Natural killer cell (primary cell): ENCODE measurements at regions not wholly inside any gene's neighbourhood (a gene's known extent, or its start where the extent isn't known, plus 50 kb on each side); places are given as distances from the start of the nearest gene placed in this dataset.

Experiments
- ATAC-seq, 3 donors: fragments of 150-1000 bp in 2 of 3; fragments of 200-7000 bp in 1 of 3; cut with Tn5 transposase; 1 replicate in 1 of 3; 2 replicates in 2 of 3; pipeline ENCODE4 v1.10.0; 2021; ENCODE audit warnings: mild to moderate bottlenecking in 2 of 3, moderate library complexity in 2 of 3
- DNase-seq, 2 donors: peaks; one replicate each; pipeline versions ENCODE4 v3.0.0 to v3.0.0-alpha.2; 2013 to 2021; ENCODE audit warnings: mixed read lengths in 1 of 2
- H3K27ac ChIP-seq: one replicate; pipeline ENCODE4 v1.5.1; 2013; ENCODE audit warnings: mild to moderate bottlenecking, low read length
- H3K27me3 ChIP-seq: one replicate; pipeline ENCODE4 v1.6.1; 2013; ENCODE audit warnings: low read length; ENCODE audit not compliant: control insufficient read depth, insufficient read depth
- H3K36me3 ChIP-seq: one replicate; pipeline ENCODE4 v1.6.1; 2013; ENCODE audit warnings: low read length; ENCODE audit not compliant: control insufficient read depth, insufficient read depth
- H3K4me1 ChIP-seq: one replicate; pipeline ENCODE4 v1.6.1; 2013; ENCODE audit warnings: low read length; ENCODE audit not compliant: control insufficient read depth, insufficient read depth
- H3K4me3 ChIP-seq: one replicate; pipeline ENCODE4 v1.5.1; 2013; ENCODE audit warnings: low read length
- H3K9me3 ChIP-seq: one replicate; pipeline ENCODE4 v1.6.1; 2013; ENCODE audit warnings: low read length; ENCODE audit not compliant: control insufficient read depth, insufficient read depth
- H3K27ac Mint-ChIP-seq, 2 donors: one replicate each; pipeline ENCODE4 v1.8.0; 2022; ENCODE audit warnings: mild to moderate bottlenecking in 2 of 2, mixed read lengths in 2 of 2, moderate library complexity in 1 of 2
- H3K27me3 Mint-ChIP-seq, 2 donors: one replicate each; pipeline ENCODE4 v1.8.0; 2022; ENCODE audit warnings: low read depth in 2 of 2, mixed read lengths in 2 of 2
- H3K36me3 Mint-ChIP-seq: one replicate; pipeline ENCODE4 v1.8.0; 2022; ENCODE audit warnings: mixed read lengths
- H3K4me1 Mint-ChIP-seq, 2 donors: one replicate each; pipeline ENCODE4 v1.8.0; 2022; ENCODE audit warnings: mixed read lengths in 2 of 2
- H3K4me3 Mint-ChIP-seq: one replicate; pipeline ENCODE4 v1.8.0; 2022; ENCODE audit warnings: mild to moderate bottlenecking, moderate library complexity, mixed read lengths
- H3K9me3 Mint-ChIP-seq, 2 donors: one replicate each; pipeline ENCODE4 v1.8.0; 2022; ENCODE audit warnings: mixed read lengths in 2 of 2
- CTCF ChIP-seq: fragments of 200-600 bp; IDR thresholded peaks from one replicate; pipeline ENCODE4 v1.8.0; 2022; ENCODE audit warnings: antibody characterized with exemption
- WGBS: methylation state at CpG from one replicate; pipeline ENCODE4 v1.1.7; 2013; ENCODE audit warnings: missing lambda C conversion rate; ENCODE audit not compliant: insufficient coverage; 5-methylcytosine and 5-hydroxymethylcytosine counted together
- intact Hi-C: fragments of 100-400 bp; cut with micrococcal nuclease; formaldehyde crosslinking; loops from one replicate; pipeline ENCODE4 v1.14.2; 2022

- no peak overlapping the region for H3K4me3 ChIP-seq
- H3K4me1 ChIP-seq = no peaks in the 10 kb centered on the region
- no peak for TF ChIP-seq CTCF
- H3K36me3 ChIP-seq = no peaks in the 10 kb centered on the region
- no peak for ATAC-seq
- no peaks in the 10 kb centered on the region for H3K27me3 ChIP-seq
- Mint-ChIP-seq H3K9me3 (peaks cover 0 to 7% of the 10 kb centered on the region in 2 donors), H3K4me1 (no peaks in the 10 kb centered on the region), H3K27me3 (no peaks in the 10 kb centered on the region), H3K36me3 (no peaks in the 10 kb centered on the region), H3K4me3 (no peak overlapping the region), H3K27ac (no peak overlapping the region)
- no peaks in the 10 kb centered on the region for H3K9me3 ChIP-seq
- no peak overlapping the region for H3K27ac ChIP-seq
- no peak for DNase-seq
- intact Hi-C loops = no loop called here
- WGBS = 50% methylated on average over 1 of the region's 1 CpG
Observed at GRCh38 chr21:28256420-28256831, 736.3 kb downstream of the LTN1 start.

GRCh38 chr21:28253961-28254360 lies 738.7 kb downstream of the LTN1 start:
- no peaks in the 10 kb centered on the region for H3K36me3 ChIP-seq
- H3K4me1 ChIP-seq = no peaks in the 10 kb centered on the region
- H3K4me1 Mint-ChIP-seq = no peaks in the 10 kb centered on the region
- ATAC-seq (no peak), DNase-seq (no peak)
- H3K27me3 Mint-ChIP-seq = peaks cover 0 to 3% of the 10 kb centered on the region in 2 donors
- H3K36me3 Mint-ChIP-seq = no peaks in the 10 kb centered on the region
- no peak overlapping the region for H3K4me3 ChIP-seq
- H3K27ac Mint-ChIP-seq = no peak overlapping the region
- H3K9me3 ChIP-seq = no peaks in the 10 kb centered on the region
- H3K4me3 Mint-ChIP-seq = no peak overlapping the region
- WGBS = 92% methylated on average over 3 of the region's 5 CpGs
- intact Hi-C loops = no loop called here
- no peak overlapping the region for H3K27ac ChIP-seq
- peaks cover 2 to 7% of the 10 kb centered on the region in 2 donors for H3K9me3 Mint-ChIP-seq
- H3K27me3 ChIP-seq = no peaks in the 10 kb centered on the region
- no peak for TF ChIP-seq CTCF

- Histone ChIP-seq H3K4me3 (no peak overlapping the region), H3K4me1 (no peaks in the 10 kb centered on the region), H3K27ac (no peak overlapping the region), H3K9me3 (no peaks in the 10 kb centered on the region), H3K27me3 (no peaks in the 10 kb centered on the region), H3K36me3 (no peaks in the 10 kb centered on the region)
- peaks cover 0 to 3% of the 10 kb centered on the region in 2 donors for H3K27me3 Mint-ChIP-seq
- peaks cover 2 to 4% of the 10 kb centered on the region in 2 donors for H3K9me3 Mint-ChIP-seq
- ATAC-seq = no peak
- WGBS = no CpG with 5 or more reads among the region's 3 CpGs
- intact Hi-C loops = no loop called here
- DNase-seq = no peak
- no peak overlapping the region for H3K4me3 Mint-ChIP-seq
- no peaks in the 10 kb centered on the region for H3K4me1 Mint-ChIP-seq
- no peaks in the 10 kb centered on the region for H3K36me3 Mint-ChIP-seq
- H3K27ac Mint-ChIP-seq = no peak overlapping the region
- TF ChIP-seq CTCF = no peak
Observed at GRCh38 chr21:28253338-28253737, 739.3 kb downstream of the LTN1 start.

GRCh38 chr21:28252928-28253327 lies 739.7 kb downstream of the LTN1 start:
- no peak for TF ChIP-seq CTCF
- Histone ChIP-seq H3K36me3 (no peaks in the 10 kb centered on the region), H3K9me3 (no peaks in the 10 kb centered on the region), H3K4me3 (no peak overlapping the region), H3K27ac (no peak overlapping the region), H3K4me1 (no peaks in the 10 kb centered on the region), H3K27me3 (no peaks in the 10 kb centered on the region)
- no peak overlapping the region for H3K4me3 Mint-ChIP-seq
- H3K4me1 Mint-ChIP-seq = no peaks in the 10 kb centered on the region
- H3K9me3 Mint-ChIP-seq = peaks cover 2 to 4% of the 10 kb centered on the region in 2 donors
- peaks cover 0 to 3% of the 10 kb centered on the region in 2 donors for H3K27me3 Mint-ChIP-seq
- no peak overlapping the region for H3K27ac Mint-ChIP-seq
- 80% methylated on average over 1 of the region's 2 CpGs for WGBS
- H3K36me3 Mint-ChIP-seq = no peaks in the 10 kb centered on the region
- DNase-seq (no peak), ATAC-seq (no peak)
- intact Hi-C loops = no loop called here
